NCI-H146 treated with DMSO at 0.1 percent for 48 hours (cell line): ENCODE measurements at regions not wholly inside any gene's neighbourhood (a gene's known extent, or its start where the extent isn't known, plus 50 kb on each side); places are given as distances from the start of the nearest gene placed in this dataset.

Experiments
- DNase-seq: peaks from one replicate; lab custom pipeline; 2025; ENCODE audit not compliant: unreplicated experiment; lab: John Stamatoyannopoulos, UW

DNA sequence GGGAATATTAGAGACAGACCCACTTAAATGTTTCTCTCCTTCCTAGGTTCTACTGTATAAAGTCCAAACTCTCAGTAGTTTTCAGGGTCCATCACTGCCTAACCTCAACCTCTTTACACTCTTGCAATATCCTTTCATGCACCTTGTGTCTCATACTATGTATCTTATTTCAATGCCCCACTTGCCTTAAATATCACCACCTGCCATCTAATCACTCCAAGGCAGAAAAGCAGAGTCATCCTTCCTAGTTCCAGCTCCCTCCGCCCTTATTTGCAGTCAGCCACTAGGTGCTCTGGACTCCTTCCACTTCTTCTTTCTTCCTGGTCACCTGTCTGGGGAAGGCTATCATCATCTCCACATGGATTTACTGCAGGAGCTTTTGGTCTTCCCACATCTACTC is 322.0 kb downstream of the MFSD1 start:
- no peak for DNase-seq

- no peak for DNase-seq
Measured at GRCh38 chr3:159126261-159127020, 324.6 kb downstream of the MFSD1 start.

DNA sequence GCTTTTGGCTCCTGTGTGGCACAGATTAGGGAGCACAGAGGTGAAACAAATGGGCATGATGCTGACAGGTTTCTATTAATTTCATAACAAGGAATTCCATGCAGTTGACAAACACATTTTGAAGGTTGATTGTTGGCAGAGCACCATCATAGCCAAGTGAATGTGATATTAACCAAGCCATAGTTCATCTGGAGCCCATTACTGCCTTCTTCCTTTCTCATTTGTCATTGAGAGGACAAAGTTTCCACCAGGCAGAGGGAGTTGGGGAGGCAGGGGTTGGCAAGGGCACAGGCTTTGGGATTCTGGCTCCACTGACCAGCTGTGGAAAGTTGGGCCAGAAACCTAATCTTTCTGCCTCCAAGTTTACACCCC is 325.2 kb downstream of the MFSD1 start:
- DNase-seq: no peak

DNA sequence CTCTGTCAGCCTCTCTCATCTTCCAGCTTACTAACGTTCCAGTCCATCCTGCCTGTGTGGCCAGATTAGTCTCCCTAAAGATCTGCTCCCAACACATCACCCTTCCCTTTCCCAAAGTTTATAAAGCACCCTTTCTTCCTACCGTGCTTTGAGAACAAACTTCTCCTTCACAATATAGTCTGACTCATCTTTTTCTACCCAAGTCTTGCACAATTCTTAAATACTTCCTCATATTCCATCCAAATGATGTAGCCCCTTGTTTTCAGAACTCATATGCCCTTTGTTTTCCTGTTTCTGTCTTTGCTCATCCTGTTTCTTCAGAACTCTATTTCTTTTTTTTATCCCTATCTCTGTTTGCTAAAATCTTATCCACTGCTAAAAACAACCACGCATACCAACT is 326.8 kb downstream of the MFSD1 start:
- no peak for DNase-seq

- no peak for DNase-seq
Measured at GRCh38 chr3:159130108-159130507, 328.3 kb downstream of the MFSD1 start.

DNA sequence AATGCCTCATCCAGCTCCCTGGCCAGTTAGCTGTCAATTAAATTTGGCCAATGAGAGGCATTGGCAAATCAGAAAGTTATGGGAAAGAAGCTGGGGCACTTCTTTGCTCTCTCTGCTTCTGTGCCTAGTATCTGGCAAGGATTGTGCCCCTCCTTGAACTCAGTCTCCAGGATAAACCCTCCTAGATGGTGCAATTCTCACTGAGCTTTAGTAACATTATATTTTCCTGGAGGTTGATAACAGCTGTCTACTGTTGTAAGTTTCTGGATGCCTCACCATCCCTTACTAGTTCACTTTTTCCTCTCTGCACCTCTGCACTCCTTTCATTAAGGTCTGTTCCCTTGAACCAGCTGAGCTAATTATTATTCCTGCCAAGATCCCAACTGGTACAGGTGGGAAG is 329.5 kb downstream of the MFSD1 start:
- DNase-seq: no peak

DNA sequence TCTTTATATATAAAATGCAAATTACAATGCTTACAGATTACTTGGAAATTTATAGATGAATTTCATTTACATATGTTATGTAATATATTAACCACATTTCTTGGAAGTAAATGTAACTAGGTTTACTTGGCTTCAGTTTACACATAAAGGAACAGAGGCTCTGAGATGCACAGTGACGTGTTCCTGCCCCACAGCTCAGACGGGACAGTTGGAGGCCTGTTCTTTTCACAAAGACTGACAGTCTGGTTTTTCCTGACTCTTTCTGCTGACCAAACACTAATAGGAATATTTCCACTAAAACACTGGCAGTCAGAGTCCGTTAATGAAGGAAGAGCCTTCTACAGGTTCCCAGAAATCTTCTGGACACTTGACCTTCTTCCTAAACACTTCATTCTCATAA is 336.1 kb downstream of the MFSD1 start:
- no peak for DNase-seq

- no peak for DNase-seq
Measured at GRCh38 chr3:159139326-159139725, 337.5 kb downstream of the MFSD1 start.

- DNase-seq: no peak
Measured at GRCh38 chr3:159144472-159144871, 342.6 kb downstream of the MFSD1 start.

DNA sequence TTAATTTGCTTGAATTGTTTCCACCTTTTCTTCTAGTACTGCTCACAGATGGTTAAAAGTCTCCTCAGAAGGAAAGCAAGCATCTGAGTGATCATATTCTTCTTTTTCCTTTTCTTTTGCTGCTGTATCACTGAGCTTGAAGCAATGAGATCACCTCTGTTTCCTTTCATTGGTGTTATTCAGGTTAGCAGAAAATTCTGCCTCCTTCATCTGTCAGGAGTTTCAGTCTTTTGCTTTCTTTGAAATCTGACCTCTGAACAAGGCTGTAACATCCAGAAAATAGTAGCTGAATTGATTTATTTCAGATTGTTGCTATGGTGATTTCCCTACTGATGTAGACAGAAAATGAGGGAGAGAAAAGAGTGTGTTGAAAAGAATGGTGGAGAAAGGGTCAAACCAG is 343.0 kb downstream of the MFSD1 start:
- no peak for DNase-seq

DNA sequence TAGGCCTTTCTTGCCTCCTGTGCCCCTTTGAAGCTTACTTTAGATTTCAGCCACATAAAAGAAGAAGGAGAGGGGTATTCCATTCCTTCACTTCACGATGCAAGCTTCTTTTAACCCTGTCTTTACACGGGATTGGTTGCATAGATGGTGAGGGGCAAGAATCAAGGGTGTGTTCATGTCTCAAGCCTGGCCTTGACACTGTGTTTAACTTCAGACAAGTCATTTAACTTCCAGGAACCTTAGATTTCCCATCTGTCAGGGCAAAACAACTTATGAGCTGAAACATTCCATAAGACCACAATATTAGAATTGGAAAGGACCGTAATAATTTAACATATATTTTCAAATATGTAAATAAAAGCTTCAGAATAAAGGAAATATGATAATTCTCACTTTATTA is 344.5 kb downstream of the MFSD1 start:
- no peak for DNase-seq

DNA sequence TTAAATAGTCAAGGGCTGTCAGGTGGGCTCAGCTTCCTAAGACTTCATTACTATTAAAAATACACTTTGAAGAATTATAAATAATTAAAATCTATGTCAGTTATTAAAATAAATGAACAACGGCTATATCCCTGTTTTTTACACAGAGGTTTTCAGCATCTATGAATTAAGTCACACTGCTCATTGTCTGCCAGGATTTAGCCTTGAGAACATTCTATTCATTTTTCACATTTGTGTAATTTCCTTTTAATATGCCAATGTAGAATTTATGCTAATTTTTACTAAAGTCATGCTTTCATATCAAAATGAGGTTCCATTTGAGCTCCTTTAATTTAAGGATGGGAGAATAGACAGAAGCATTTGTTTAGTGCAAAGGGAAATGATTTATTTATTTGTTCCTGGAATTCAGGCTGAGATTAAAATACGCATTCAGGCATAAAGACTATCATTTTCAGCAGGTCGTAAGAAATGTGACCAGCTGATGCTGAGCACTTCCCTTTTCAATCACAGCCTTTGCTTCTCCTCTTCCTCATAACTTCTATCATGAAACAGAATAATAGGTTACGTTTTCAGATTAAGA is 345.1 kb downstream of the MFSD1 start:
- no peak for DNase-seq

- no peak for DNase-seq
Measured at GRCh38 chr3:159147813-159148212, 346.0 kb downstream of the MFSD1 start.

DNA sequence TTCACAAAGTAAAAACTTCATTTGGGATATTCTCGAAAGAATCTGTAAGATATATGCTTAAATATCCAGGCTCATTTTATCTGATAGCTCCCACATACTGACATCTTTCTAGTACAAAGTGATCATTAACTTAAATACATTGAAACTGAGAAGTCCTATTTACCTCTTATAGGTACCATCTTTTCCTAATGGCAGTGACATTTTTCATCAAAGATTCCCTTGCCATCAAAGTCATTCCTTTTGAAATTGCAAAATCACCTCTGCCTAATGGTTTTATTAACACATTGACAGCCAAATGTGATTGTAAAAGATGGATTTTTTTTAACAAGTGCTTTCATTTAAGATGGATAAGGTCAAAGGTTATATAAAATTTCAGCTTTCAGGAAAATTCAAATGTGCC is 346.6 kb downstream of the MFSD1 start:
- no peak for DNase-seq

DNA sequence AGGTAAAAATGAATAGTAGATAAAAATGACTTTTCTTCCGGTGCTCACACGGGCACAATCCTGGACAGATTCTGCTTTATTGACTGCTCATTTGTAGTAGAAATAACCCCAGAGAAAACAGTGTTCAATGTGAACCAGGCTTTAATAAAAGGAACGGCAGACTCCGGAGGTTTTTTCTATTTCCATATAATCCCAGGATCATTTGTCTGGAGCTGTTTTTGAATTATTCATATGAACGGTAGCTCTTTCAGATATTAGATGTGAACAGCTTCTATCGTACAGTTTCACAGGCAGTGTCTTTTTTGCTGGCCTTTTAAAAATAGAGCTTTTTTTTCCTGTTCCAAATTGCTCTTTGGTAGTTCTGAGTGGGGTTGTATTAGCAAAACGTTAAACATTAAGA is 347.3 kb downstream of the MFSD1 start:
- DNase-seq: no peak

DNA sequence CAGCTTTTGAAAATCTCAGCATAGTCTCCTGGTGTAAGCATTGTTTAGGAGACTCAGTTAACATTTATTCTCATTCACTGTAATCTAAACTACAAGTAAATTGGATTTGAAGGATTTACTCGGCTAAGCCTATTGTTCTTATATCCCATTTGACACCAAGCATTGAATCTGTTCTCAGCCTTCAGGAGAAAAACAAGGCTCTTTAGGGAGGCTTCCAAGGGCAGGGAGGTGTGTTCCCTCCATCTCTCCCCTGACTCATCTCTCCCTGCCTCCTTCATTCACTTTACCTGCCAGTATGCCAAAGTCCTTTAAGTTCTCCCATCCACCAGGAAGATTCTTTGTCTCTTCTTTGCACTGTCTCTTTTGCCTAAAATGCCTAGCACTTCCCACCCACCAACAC is 347.8 kb downstream of the MFSD1 start:
- DNase-seq: no peak

- DNase-seq: no peak
Measured at GRCh38 chr3:159150180-159150579, 348.3 kb downstream of the MFSD1 start.

DNA sequence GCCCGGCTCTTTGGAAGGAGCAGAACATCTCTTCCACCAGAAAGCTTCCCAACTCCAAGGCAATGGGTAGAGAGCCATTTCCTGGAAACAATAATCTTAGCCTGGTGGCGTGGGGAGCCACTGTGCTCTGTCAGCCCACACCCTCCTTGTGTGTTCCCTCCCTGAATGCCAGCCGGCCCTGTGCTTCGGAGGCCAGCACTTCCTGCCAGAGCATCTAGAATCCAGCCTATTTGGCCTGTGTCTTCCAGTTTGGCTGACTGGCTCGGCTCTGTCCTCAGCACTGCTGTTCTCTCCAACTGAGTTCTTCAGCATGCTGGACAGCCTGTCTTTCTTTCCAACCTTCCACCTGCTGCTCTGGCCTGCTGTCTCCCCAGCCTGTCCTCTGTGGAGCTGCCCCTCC is 349.3 kb downstream of the MFSD1 start:
- DNase-seq: no peak

GRCh38 chr3:159157275-159157674 is 355.4 kb downstream of the MFSD1 start:
- no peak for DNase-seq

- no peak for DNase-seq
Measured at GRCh38 chr3:159158213-159158612, 356.4 kb downstream of the MFSD1 start.

DNA sequence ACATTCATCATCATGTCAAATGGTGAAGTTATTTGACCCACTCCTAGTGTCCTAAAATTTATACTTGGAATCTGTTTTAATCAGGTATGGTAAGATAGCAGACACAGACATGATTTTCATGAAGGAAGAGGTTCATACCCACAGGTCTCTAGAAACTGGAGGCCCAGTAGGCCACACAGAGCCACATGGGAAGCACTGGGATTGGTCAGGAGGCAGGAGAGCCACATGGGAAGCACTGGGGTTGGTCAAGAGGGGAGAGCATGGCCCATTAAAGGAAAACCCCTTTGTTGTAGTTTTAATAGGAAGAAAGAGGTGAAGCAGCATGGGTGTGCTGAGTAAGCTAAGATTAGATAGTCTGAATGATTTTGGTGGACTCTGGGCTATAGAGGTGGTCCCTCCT is 356.9 kb downstream of the MFSD1 start:
- DNase-seq: no peak

DNA sequence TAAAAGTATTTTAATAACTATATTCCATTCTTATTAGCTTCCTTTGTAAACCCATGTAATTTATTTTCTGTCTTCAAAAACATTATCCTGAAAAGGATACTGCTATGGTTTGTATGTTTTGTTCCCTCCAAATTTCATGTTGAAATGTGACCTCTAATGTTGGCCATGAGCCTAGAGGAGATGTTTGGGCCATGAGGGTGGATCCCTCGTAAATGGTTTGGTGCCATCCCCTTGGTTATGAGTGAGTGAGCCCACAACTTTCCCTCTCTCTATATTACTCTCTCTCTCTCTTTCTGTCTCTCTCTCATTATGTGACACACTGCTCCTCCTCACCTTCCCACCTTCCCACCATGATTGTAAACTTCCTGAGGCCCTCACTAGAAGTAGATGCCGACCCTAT is 357.7 kb downstream of the MFSD1 start:
- no peak for DNase-seq

DNA sequence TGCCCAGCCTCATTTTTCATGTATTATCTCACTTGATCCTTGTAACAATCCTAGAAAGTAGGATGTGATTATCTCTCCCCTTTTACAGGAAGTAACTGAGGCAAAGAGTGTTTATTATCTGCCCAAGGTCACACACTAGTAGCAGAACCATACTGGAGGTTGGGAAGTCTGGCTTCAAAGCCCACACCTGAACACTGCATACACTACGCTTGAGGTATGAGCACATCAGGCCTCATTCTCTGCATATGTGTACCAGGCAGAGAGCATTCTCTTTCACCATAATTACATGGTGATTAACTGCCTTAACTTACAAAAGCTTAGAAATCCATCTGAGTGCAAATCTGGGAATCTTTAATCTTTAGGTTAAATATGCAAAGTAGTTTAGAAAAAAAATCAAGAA is 361.8 kb downstream of the MFSD1 start:
- DNase-seq: no peak
